Natural killer cell (primary cell): ENCODE measurements at regions not wholly inside any gene's neighbourhood (a gene's known extent, or its start where the extent isn't known, plus 50 kb on each side); places are given as distances from the start of the nearest gene placed in this dataset.

Source experiments
- ATAC-seq, 3 donors: fragments of 150-1000 bp in 2 of 3; fragments of 200-7000 bp in 1 of 3; cut with Tn5 transposase; 1 replicate in 1 of 3; 2 replicates in 2 of 3; pipeline ENCODE4 v1.10.0; 2021; ENCODE audit warnings: mild to moderate bottlenecking in 2 of 3, moderate library complexity in 2 of 3
- DNase-seq, 2 donors: peaks; one replicate each; pipeline versions ENCODE4 v3.0.0 to v3.0.0-alpha.2; 2013 to 2021; ENCODE audit warnings: mixed read lengths in 1 of 2
- H3K27ac ChIP-seq: one replicate; pipeline ENCODE4 v1.5.1; 2013; ENCODE audit warnings: mild to moderate bottlenecking, low read length
- H3K27me3 ChIP-seq: one replicate; pipeline ENCODE4 v1.6.1; 2013; ENCODE audit warnings: low read length; ENCODE audit not compliant: control insufficient read depth, insufficient read depth
- H3K36me3 ChIP-seq: one replicate; pipeline ENCODE4 v1.6.1; 2013; ENCODE audit warnings: low read length; ENCODE audit not compliant: control insufficient read depth, insufficient read depth
- H3K4me1 ChIP-seq: one replicate; pipeline ENCODE4 v1.6.1; 2013; ENCODE audit warnings: low read length; ENCODE audit not compliant: control insufficient read depth, insufficient read depth
- H3K4me3 ChIP-seq: one replicate; pipeline ENCODE4 v1.5.1; 2013; ENCODE audit warnings: low read length
- H3K9me3 ChIP-seq: one replicate; pipeline ENCODE4 v1.6.1; 2013; ENCODE audit warnings: low read length; ENCODE audit not compliant: control insufficient read depth, insufficient read depth
- H3K27ac Mint-ChIP-seq, 2 donors: one replicate each; pipeline ENCODE4 v1.8.0; 2022; ENCODE audit warnings: mild to moderate bottlenecking in 2 of 2, mixed read lengths in 2 of 2, moderate library complexity in 1 of 2
- H3K27me3 Mint-ChIP-seq, 2 donors: one replicate each; pipeline ENCODE4 v1.8.0; 2022; ENCODE audit warnings: low read depth in 2 of 2, mixed read lengths in 2 of 2
- H3K36me3 Mint-ChIP-seq: one replicate; pipeline ENCODE4 v1.8.0; 2022; ENCODE audit warnings: mixed read lengths
- H3K4me1 Mint-ChIP-seq, 2 donors: one replicate each; pipeline ENCODE4 v1.8.0; 2022; ENCODE audit warnings: mixed read lengths in 2 of 2
- H3K4me3 Mint-ChIP-seq: one replicate; pipeline ENCODE4 v1.8.0; 2022; ENCODE audit warnings: mild to moderate bottlenecking, moderate library complexity, mixed read lengths
- H3K9me3 Mint-ChIP-seq, 2 donors: one replicate each; pipeline ENCODE4 v1.8.0; 2022; ENCODE audit warnings: mixed read lengths in 2 of 2
- WGBS: methylation state at CpG from one replicate; pipeline ENCODE4 v1.1.7; 2013; ENCODE audit warnings: missing lambda C conversion rate; ENCODE audit not compliant: insufficient coverage; 5-methylcytosine and 5-hydroxymethylcytosine counted together
- intact Hi-C: fragments of 100-400 bp; cut with micrococcal nuclease; formaldehyde crosslinking; loops from one replicate; pipeline ENCODE4 v1.14.2; 2022
- TF ChIP-seq, protein P1 (sequence below): fragments of 200-600 bp; IDR thresholded peaks from one replicate; pipeline ENCODE4 v1.8.0; 2022; ENCODE audit warnings: antibody characterized with exemption

DNA sequence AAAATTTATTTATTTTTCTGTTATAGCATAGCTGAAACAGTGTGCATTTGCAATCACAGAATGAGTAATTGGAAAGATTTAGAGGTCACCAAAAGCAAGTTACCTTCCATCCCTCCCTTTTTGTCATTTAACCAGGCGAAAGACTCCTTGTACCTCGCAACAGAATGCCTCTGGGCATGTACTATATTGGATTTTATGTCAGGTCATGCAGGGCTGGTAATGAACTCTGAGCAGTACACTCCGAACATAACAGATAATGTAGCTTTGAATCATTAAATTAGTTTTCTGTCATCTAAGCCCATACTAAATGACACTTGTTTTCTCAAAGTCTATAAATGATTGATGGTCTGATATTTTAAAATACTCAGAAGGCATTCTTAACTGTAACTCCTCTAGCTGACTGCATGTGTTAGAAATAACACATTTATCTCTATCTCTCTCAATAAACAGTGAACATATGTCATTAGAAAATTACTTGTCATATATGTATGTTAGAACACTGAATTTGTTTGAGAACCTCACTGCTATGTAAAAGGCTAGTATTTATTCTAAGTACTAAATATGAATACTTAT, 541.2 kb downstream of the CDH10 start:
- H3K9me3 Mint-ChIP-seq: peaks cover 9 to 12% of the 10 kb centered on the region in 2 donors
- no peaks in the 10 kb centered on the region for H3K36me3 ChIP-seq
- no peaks in the 10 kb centered on the region for H3K4me1 Mint-ChIP-seq
- 76% methylated on average over 2 of the region's 3 CpGs for WGBS
- no peaks in the 10 kb centered on the region for H3K4me1 ChIP-seq
- H3K27ac ChIP-seq: no peak overlapping the region
- no peaks in the 10 kb centered on the region for H3K27me3 Mint-ChIP-seq
- H3K27me3 ChIP-seq: no peaks in the 10 kb centered on the region
- no peak for ATAC-seq
- no peak overlapping the region for H3K27ac Mint-ChIP-seq
- intact Hi-C loops: no loop called here
- H3K4me3 Mint-ChIP-seq: no peak overlapping the region
- no peaks in the 10 kb centered on the region for H3K36me3 Mint-ChIP-seq
- TF ChIP-seq, protein P1, sequence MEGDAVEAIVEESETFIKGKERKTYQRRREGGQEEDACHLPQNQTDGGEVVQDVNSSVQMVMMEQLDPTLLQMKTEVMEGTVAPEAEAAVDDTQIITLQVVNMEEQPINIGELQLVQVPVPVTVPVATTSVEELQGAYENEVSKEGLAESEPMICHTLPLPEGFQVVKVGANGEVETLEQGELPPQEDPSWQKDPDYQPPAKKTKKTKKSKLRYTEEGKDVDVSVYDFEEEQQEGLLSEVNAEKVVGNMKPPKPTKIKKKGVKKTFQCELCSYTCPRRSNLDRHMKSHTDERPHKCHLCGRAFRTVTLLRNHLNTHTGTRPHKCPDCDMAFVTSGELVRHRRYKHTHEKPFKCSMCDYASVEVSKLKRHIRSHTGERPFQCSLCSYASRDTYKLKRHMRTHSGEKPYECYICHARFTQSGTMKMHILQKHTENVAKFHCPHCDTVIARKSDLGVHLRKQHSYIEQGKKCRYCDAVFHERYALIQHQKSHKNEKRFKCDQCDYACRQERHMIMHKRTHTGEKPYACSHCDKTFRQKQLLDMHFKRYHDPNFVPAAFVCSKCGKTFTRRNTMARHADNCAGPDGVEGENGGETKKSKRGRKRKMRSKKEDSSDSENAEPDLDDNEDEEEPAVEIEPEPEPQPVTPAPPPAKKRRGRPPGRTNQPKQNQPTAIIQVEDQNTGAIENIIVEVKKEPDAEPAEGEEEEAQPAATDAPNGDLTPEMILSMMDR: no peak
- no peak overlapping the region for H3K4me3 ChIP-seq
- DNase-seq: no peak
- no peaks in the 10 kb centered on the region for H3K9me3 ChIP-seq

DNA sequence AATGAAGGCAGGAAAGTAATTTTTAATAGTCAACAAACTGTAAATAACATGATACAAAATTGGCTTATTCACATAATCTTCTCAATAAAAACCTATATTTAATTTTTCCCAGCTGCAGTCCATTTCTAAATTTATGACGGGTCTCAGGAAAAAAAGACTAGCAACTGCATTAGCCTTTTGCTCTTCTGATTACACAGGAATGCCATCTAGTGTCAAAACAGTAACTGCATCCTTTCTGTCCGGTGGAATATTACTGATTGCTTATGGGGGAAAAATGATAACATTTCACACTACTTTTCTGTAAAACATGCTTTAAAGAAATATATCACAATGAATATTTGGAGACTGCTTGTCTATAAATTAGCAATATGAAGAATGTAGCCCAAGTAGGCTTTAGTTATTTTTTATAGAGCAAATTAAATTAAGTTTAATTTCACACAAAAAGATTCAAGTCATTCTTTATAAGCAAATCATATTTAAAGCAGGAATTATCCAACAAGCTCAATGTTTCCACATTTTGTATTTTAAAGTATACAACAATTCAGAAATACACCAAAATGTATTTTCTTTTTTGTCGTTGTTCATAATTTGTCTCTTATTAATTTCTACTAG, 534.7 kb downstream of the CDH10 start:
- DNase-seq (peak in 1 of 2 donors; percentile 7), ATAC-seq (no peak)
- H3K27me3 ChIP-seq: no peaks in the 10 kb centered on the region
- H3K4me1 ChIP-seq: no peaks in the 10 kb centered on the region
- Mint-ChIP-seq H3K9me3 (peaks cover 11 to 13% of the 10 kb centered on the region in 2 donors), H3K27me3 (no peaks in the 10 kb centered on the region), H3K27ac (no peak overlapping the region), H3K4me1 (no peaks in the 10 kb centered on the region), H3K36me3 (no peaks in the 10 kb centered on the region), H3K4me3 (no peak overlapping the region)
- no peaks in the 10 kb centered on the region for H3K9me3 ChIP-seq
- no peak overlapping the region for H3K27ac ChIP-seq
- H3K36me3 ChIP-seq: no peaks in the 10 kb centered on the region
- intact Hi-C loops: no loop called here
- no peak overlapping the region for H3K4me3 ChIP-seq
- 11% methylated on average over 1 of the region's 3 CpGs for WGBS
- TF ChIP-seq, protein P1: no peak

DNA sequence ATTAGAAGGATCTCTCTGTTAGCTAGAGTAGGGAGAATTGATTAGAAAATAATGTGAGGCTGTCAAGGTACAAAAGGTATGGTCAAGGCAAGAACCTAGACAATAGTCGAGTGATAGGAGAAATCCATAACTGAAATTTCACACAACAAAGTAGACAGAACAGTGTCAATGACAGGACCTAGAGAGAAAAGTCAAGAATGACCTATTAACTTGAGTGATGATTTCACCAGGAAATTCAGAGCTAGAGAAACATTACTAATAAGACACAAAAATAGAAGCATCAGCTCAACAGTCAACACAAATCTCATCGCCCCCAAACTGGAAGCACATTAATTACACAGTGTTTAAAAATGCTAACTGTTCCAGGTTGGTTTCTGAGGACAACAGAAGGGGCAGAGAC, 532.4 kb downstream of the CDH10 start:
- Histone ChIP-seq H3K4me1 (no peaks in the 10 kb centered on the region), H3K9me3 (no peaks in the 10 kb centered on the region), H3K36me3 (no peaks in the 10 kb centered on the region), H3K27ac (no peak overlapping the region), H3K27me3 (no peaks in the 10 kb centered on the region), H3K4me3 (no peak overlapping the region)
- DNase-seq: no peak
- Mint-ChIP-seq H3K4me1 (no peaks in the 10 kb centered on the region), H3K9me3 (peaks cover 14 to 21% of the 10 kb centered on the region in 2 donors), H3K36me3 (no peaks in the 10 kb centered on the region), H3K27me3 (no peaks in the 10 kb centered on the region), H3K4me3 (no peak overlapping the region), H3K27ac (no peak overlapping the region)
- no peak for ATAC-seq
- TF ChIP-seq, protein P1: no peak
- 67% methylated on average over 2 of the region's 2 CpGs for WGBS
- intact Hi-C loops: no loop called here

- Mint-ChIP-seq H3K27me3 (no peaks in the 10 kb centered on the region), H3K4me1 (no peaks in the 10 kb centered on the region), H3K4me3 (no peak overlapping the region), H3K36me3 (peaks cover 8% of the 10 kb centered on the region), H3K9me3 (peaks cover 27 to 31% of the 10 kb centered on the region in 2 donors), H3K27ac (no peak overlapping the region)
- no peak overlapping the region for H3K27ac ChIP-seq
- no peaks in the 10 kb centered on the region for H3K4me1 ChIP-seq
- H3K9me3 ChIP-seq: peaks cover 3% of the 10 kb centered on the region
- H3K36me3 ChIP-seq: no peaks in the 10 kb centered on the region
- intact Hi-C loops: no loop called here
- no peaks in the 10 kb centered on the region for H3K27me3 ChIP-seq
- no CpG with 5 or more reads among the region's 2 CpGs for WGBS
- DNase-seq (no peak), ATAC-seq (no peak)
- TF ChIP-seq, protein P1: no peak
- H3K4me3 ChIP-seq: no peak overlapping the region
These were observed 526.4 kb downstream of the CDH10 start for GRCh38 chr5:24118351-24118750.
